ENCODE measurements at regions not wholly inside any gene's neighbourhood (a gene's known extent, or its start where the extent isn't known, plus 50 kb on each side); places are given as distances from the start of the nearest gene placed in this dataset.

DNA sequence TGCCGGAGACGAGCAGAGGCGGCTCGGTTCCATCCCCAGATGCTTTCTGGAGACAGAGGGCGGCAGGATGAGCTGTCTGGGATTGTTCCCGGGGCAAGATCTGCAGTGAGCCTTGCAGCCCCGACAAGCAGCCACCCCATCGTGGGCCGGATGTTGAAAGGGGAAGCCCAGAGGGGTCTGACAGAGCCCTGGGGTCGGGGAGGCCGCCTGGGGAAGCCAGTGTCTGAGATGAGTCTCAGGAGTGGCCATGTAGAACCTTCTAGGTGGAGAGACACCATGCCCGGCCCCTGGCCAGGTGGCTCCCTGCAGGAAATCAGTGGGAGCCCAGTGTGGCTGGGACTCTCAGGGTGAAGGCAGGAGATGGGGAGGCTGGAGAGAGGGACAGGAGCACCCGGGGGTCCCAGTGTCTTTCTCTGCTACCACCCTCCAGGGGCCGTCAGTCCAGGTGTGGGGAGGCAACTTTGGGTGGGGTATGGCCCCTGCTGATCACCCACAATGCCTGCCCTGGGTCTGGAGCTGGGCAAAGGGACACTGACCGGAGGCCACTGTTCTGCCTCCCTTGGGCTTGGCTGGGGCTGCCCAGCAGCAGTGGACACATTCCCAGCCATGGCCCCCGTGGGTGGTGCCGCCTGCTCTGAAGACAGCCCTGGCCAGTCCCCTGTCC, 128.3 kb upstream of the HS6ST1 start:
- DNase-seq (ENCODE audit: low read depth) = no peak
- H3K4me3 ChIP-seq (replicated peaks; ENCODE audit: low read depth, low read length) = no peak overlapping the region
- TF ChIP-seq CTCF (IDR thresholded peaks at IDR 0.05; ENCODE audit: low read length, missing control alignments) = no peak

- no peak overlapping the region for H3K4me3 ChIP-seq (replicated peaks; ENCODE audit: low read depth, low read length)
- TF ChIP-seq CTCF (IDR thresholded peaks at IDR 0.05; ENCODE audit: low read length, missing control alignments) = no peak
- no peak for DNase-seq (ENCODE audit: low read depth)
Observed at GRCh38 chr2:128447538-128447995, 128.9 kb upstream of the HS6ST1 start.

DNA sequence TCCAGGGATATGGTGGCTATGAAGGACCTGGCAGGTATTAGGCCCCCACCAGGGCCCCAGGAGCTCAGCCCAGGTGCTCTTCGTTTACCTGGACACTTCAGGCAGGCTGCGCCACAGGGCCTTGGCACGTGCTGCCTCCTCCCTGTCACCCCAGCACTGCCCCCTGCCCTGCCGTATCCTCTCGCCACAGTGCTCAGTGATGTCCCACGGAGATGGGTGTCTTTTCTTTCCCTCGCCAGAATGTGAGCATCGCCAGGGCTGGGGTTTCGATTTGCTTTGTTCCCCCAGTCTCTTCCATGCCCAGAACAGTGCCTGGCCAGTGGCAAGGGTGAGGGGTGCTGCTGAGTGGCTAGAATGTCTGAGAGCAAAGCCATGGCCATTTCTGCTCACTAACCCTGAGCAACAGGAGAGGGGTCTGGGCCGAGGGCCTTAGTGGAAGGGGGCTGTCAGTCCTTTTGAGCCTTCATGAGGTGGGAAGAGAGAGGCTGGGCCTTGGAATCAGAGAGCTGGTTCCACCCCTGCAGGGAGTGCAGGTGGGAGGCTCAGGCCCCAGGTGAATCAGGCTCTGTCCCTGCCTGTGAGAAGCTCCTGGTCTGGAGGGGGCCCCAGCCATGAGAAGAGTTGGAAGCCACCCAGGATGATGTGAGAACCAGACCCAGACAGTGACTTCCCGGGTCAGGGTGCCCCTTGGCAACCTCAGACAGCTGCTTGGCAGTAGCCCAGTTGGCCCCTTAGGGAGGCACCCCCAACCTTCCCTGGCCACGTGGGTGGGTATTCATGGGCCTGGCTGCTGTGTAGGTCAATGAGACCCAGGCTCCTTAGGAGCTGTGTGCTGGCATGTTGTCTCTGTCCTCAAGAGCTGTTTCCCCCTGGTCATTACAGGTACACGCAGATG, 129.9 kb upstream of the HS6ST1 start:
- no peak for TF ChIP-seq CTCF (IDR thresholded peaks at IDR 0.05; ENCODE audit: low read length, missing control alignments)
- H3K4me3 ChIP-seq (replicated peaks; ENCODE audit: low read depth, low read length) = no peak overlapping the region
- DNase-seq (ENCODE audit: low read depth) = no peak

DNA sequence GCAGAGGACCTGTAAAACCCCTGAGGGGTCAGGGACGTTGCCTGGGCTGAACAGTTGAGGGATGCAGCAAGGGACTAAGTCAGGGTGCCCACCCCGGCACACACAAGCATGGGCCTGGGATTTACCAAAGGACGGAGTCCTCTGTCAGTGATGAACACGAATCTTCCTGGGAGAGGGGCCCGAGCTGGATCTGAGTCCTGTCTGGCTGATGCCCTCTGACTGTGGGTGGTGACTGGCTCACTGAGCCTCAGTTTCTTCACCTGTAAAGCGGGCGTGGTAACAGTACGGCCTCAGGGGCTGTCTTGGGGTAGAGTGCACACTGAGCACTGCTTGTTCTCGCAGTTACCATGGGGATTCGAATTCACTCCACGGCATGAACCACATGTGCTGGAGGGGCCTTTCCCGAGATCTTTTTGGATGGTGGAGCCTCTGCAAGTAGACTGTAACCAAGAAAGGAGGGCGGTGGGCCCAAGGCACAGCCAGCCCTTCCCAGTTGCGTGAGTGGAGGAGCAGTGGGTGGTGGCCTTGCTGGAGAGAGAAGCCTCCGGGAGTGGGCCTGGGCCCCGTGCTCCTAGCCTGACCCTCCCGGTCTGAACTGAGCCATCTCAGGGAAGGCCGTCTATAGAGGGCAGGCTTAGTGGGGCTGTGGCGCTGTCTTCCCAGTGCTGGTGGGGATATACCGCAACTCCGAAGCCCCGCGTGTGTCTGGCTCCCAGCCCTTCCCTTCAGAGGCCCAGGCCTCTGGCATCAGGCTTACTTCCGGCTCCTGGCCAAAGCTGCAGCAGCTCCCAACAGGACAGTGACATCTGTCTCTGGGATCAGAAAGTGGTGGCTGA, 130.8 kb upstream of the HS6ST1 start:
- no peak for TF ChIP-seq CTCF (IDR thresholded peaks at IDR 0.05; ENCODE audit: low read length, missing control alignments)
- no peak overlapping the region for H3K4me3 ChIP-seq (replicated peaks; ENCODE audit: low read depth, low read length)
- no peak for DNase-seq (ENCODE audit: low read depth)

GRCh38 chr2:128450211-128451024, 131.8 kb upstream of the HS6ST1 start:
- no peak for TF ChIP-seq CTCF (IDR thresholded peaks at IDR 0.05; ENCODE audit: low read length, missing control alignments)
- H3K4me3 ChIP-seq (replicated peaks; ENCODE audit: low read depth, low read length) = no peak overlapping the region

More at GRCh38 chr2:128450211-128451024, 131.8 kb upstream of the HS6ST1 start:
- no peak for DNase-seq (ENCODE audit: low read depth)
